Mesenchymal stem cell (in vitro differentiated cells and primary cell): ENCODE measurements at regions not wholly inside any gene's neighbourhood (a gene's known extent, or its start where the extent isn't known, plus 50 kb on each side); places are given as distances from the start of the nearest gene placed in this dataset.
A peak's percentile ranks its signal among the peaks of the same experiment; 100 is the strongest.

Experiments
- DNase-seq: peaks from one replicate; pipeline ENCODE4 v3.0.0-alpha.2; 2013
- H2AFZ ChIP-seq: one replicate; pipeline ENCODE4 v1.6.1; 2013; ENCODE audit warnings: low read depth, mild to moderate bottlenecking, control low read depth, inconsistent platforms, low read length, moderate library complexity
- H2AK5ac ChIP-seq: 2 replicates; pipeline ENCODE4 v1.6.1; 2013; ENCODE audit warnings: low read length, moderate library complexity, mild to moderate bottlenecking, inconsistent platforms; ENCODE audit not compliant: severe bottlenecking
- H2BK120ac ChIP-seq: one replicate; pipeline ENCODE4 v1.6.1; 2013; ENCODE audit warnings: low read depth, mild to moderate bottlenecking, inconsistent platforms, low read length, moderate library complexity
- H2BK12ac ChIP-seq, 2 experiments: one replicate each; pipeline ENCODE4 v1.6.1; 2013; ENCODE audit warnings: inconsistent platforms in 2 of 2, low read length in 2 of 2, mild to moderate bottlenecking in 2 of 2, moderate library complexity in 2 of 2, control low read depth in 1 of 2
- H2BK15ac ChIP-seq: one replicate; pipeline ENCODE4 v1.6.1; 2013; ENCODE audit warnings: mild to moderate bottlenecking, low read depth, inconsistent platforms; ENCODE audit not compliant: poor library complexity, severe bottlenecking
- H2BK5ac ChIP-seq: 2 replicates; pipeline ENCODE4 v1.6.1; 2013; ENCODE audit warnings: low read depth, mild to moderate bottlenecking, low read length, control low read depth, inconsistent platforms; ENCODE audit not compliant: poor library complexity, severe bottlenecking
- H3K14ac ChIP-seq, 2 experiments: one replicate each; pipeline ENCODE4 v1.6.1; 2013; ENCODE audit warnings: inconsistent platforms in 2 of 2, low read length in 2 of 2, control low read depth in 1 of 2, mild to moderate bottlenecking in 1 of 2, moderate library complexity in 1 of 2
- H3K18ac ChIP-seq, 2 experiments: one replicate each; pipeline ENCODE4 v1.6.1; 2013; ENCODE audit warnings: inconsistent platforms in 2 of 2, low read length in 2 of 2, control low read depth in 1 of 2, low read depth in 1 of 2, mild to moderate bottlenecking in 1 of 2
- H3K23ac ChIP-seq, 2 experiments: one replicate each; pipeline ENCODE4 v1.6.1; 2013; ENCODE audit warnings: inconsistent platforms in 2 of 2, low read length in 2 of 2, mild to moderate bottlenecking in 2 of 2, moderate library complexity in 2 of 2, control low read depth in 1 of 2
- H3K27ac ChIP-seq: 2 replicates; pipeline ENCODE4 v1.5.1; 2013; ENCODE audit warnings: mild to moderate bottlenecking, moderate library complexity, low read length, control low read depth, inconsistent platforms; ENCODE audit not compliant: poor library complexity, severe bottlenecking
- H3K27me3 ChIP-seq, 2 experiments: 2 replicates each; pipeline versions ENCODE4 v1.6.1 to v1.7.0; 2013; ENCODE audit warnings: low read length in 2 of 2, mild to moderate bottlenecking in 2 of 2, moderate library complexity in 2 of 2, control low read depth in 1 of 2, inconsistent platforms in 1 of 2; ENCODE audit not compliant: control insufficient read depth in 1 of 2, insufficient read depth in 1 of 2
- H3K36me3 ChIP-seq, 2 experiments: 2 replicates each; pipeline versions ENCODE4 v1.6.1 to v1.7.0; 2013; ENCODE audit warnings: low read length in 2 of 2, control low read depth in 1 of 2, inconsistent platforms in 1 of 2, low read depth in 1 of 2, mild to moderate bottlenecking in 1 of 2; ENCODE audit not compliant: insufficient read depth in 2 of 2, control insufficient read depth in 1 of 2
- H3K4ac ChIP-seq, 2 experiments: one replicate each; pipeline ENCODE4 v1.6.1; 2013; ENCODE audit warnings: inconsistent platforms in 2 of 2, low read length in 2 of 2, mild to moderate bottlenecking in 2 of 2, moderate library complexity in 2 of 2, control low read depth in 1 of 2, low read depth in 1 of 2
- H3K4me1 ChIP-seq: 2 replicates; pipeline ENCODE4 v1.6.1; 2013; ENCODE audit warnings: low read depth, low read length, control low read depth; ENCODE audit not compliant: control insufficient read depth, insufficient read depth
- H3K4me2 ChIP-seq: 2 replicates; pipeline ENCODE4 v1.6.1; 2013; ENCODE audit warnings: low read length, mild to moderate bottlenecking, inconsistent platforms; ENCODE audit not compliant: poor library complexity, severe bottlenecking
- H3K4me3 ChIP-seq, 2 experiments: 2 replicates each; pipeline versions ENCODE4 v1.5.1 to v1.7.0; 2013; ENCODE audit warnings: low read length in 2 of 2, mild to moderate bottlenecking in 2 of 2, control low read depth in 1 of 2, low read depth in 1 of 2; ENCODE audit not compliant: insufficient read depth in 1 of 2
- H3K79me1 ChIP-seq: replicated peaks from 2 replicates; pipeline ENCODE4 v1.6.1; 2013; ENCODE audit warnings: mild to moderate bottlenecking, control low read depth, low read length, inconsistent platforms; ENCODE audit not compliant: poor library complexity, severe bottlenecking
- H3K9ac ChIP-seq: 2 replicates; pipeline ENCODE4 v1.7.0; 2013; ENCODE audit warnings: mild to moderate bottlenecking, low read length, moderate library complexity
- H3K9me3 ChIP-seq: 2 replicates; pipeline ENCODE4 v1.7.0; 2013; ENCODE audit warnings: mild to moderate bottlenecking, low read length; ENCODE audit not compliant: control insufficient read depth
- H4K8ac ChIP-seq: one replicate; pipeline ENCODE4 v1.6.1; 2013; ENCODE audit warnings: inconsistent platforms, mild to moderate bottlenecking, low read length, moderate library complexity
- H4K91ac ChIP-seq: one replicate; pipeline ENCODE4 v1.6.1; 2013; ENCODE audit warnings: mild to moderate bottlenecking, low read length, inconsistent platforms
- WGBS: methylation state at CpG from one replicate; pipeline ENCODE4 v1.1.7; 2013; ENCODE audit warnings: mixed read lengths; 5-methylcytosine and 5-hydroxymethylcytosine counted together

- no peak overlapping the region for H2BK12ac ChIP-seq
- H3K27ac ChIP-seq: no peak overlapping the region
- no peaks in the 10 kb centered on the region for H3K4me1 ChIP-seq
- H3K14ac ChIP-seq: no peak overlapping the region
- no peak overlapping the region for H3K23ac ChIP-seq
- H3K79me1 ChIP-seq: no peaks in the 10 kb centered on the region
- no peaks in the 10 kb centered on the region for H3K9me3 ChIP-seq
- no peaks in the 10 kb centered on the region for H3K36me3 ChIP-seq
- H3K4me2 ChIP-seq: no peak overlapping the region
- H2BK5ac ChIP-seq: no peak overlapping the region
- peak overlapping the region in 1 of 2 experiments; percentile 38 for H3K4me3 ChIP-seq
- no peak overlapping the region for H4K91ac ChIP-seq
- H4K8ac ChIP-seq: no peak overlapping the region
- H2BK15ac ChIP-seq: no peak overlapping the region
- H3K27me3 ChIP-seq: no peaks in the 10 kb centered on the region
- peak overlapping the region in 1 of 2 experiments; percentile 51 for H3K4ac ChIP-seq
- no peak overlapping the region for H2AFZ ChIP-seq
- DNase-seq: peak; percentile 87
- peak overlapping the region; percentile 21 to 37 for H3K18ac ChIP-seq
- H2AK5ac ChIP-seq: peak overlapping the region; percentile 37
- WGBS: 32% methylated on average over 8 of the region's 8 CpGs
- peak overlapping the region; percentile 37 for H3K9ac ChIP-seq
- H2BK120ac ChIP-seq: no peak overlapping the region
Measured at GRCh38 chr5:86979811-86980411, 287.8 kb upstream of the RASA1 start.

- no peaks in the 10 kb centered on the region for H3K79me1 ChIP-seq
- H3K36me3 ChIP-seq: no peaks in the 10 kb centered on the region
- no peak overlapping the region for H2AK5ac ChIP-seq
- no peaks in the 10 kb centered on the region for H3K27me3 ChIP-seq
- no peak for DNase-seq
- no peak overlapping the region for H2BK12ac ChIP-seq
- H3K4ac ChIP-seq: no peak overlapping the region
- no peak overlapping the region for H4K8ac ChIP-seq
- no peak overlapping the region for H4K91ac ChIP-seq
- H3K18ac ChIP-seq: no peak overlapping the region
- H3K4me2 ChIP-seq: no peak overlapping the region
- H3K4me3 ChIP-seq: no peak overlapping the region
- H3K27ac ChIP-seq: no peak overlapping the region
- H3K9me3 ChIP-seq: no peaks in the 10 kb centered on the region
- H2AFZ ChIP-seq: no peak overlapping the region
- H3K9ac ChIP-seq: no peak overlapping the region
- no peak overlapping the region for H3K14ac ChIP-seq
- no peaks in the 10 kb centered on the region for H3K4me1 ChIP-seq
- H2BK15ac ChIP-seq: no peak overlapping the region
- H2BK120ac ChIP-seq: no peak overlapping the region
- no peak overlapping the region for H3K23ac ChIP-seq
- H2BK5ac ChIP-seq: no peak overlapping the region
Measured at GRCh38 chr5:86981898-86982297, 285.8 kb upstream of the RASA1 start.

- DNase-seq: no peak
- H2BK120ac ChIP-seq: no peak overlapping the region
- H3K4me1 ChIP-seq: no peaks in the 10 kb centered on the region
- H3K23ac ChIP-seq: no peak overlapping the region
- H2BK12ac ChIP-seq: no peak overlapping the region
- no peak overlapping the region for H3K9ac ChIP-seq
- no peak overlapping the region for H3K4me2 ChIP-seq
- no peak overlapping the region for H3K18ac ChIP-seq
- no peaks in the 10 kb centered on the region for H3K36me3 ChIP-seq
- H2BK15ac ChIP-seq: no peak overlapping the region
- H3K4ac ChIP-seq: no peak overlapping the region
- H2BK5ac ChIP-seq: no peak overlapping the region
- no CpG with 5 or more reads among the region's 1 CpG for WGBS
- no peaks in the 10 kb centered on the region for H3K27me3 ChIP-seq
- no peak overlapping the region for H3K4me3 ChIP-seq
- H3K14ac ChIP-seq: no peak overlapping the region
- H4K8ac ChIP-seq: no peak overlapping the region
- no peak overlapping the region for H2AFZ ChIP-seq
- no peaks in the 10 kb centered on the region for H3K9me3 ChIP-seq
- no peaks in the 10 kb centered on the region for H3K79me1 ChIP-seq
- H2AK5ac ChIP-seq: no peak overlapping the region
- no peak overlapping the region for H4K91ac ChIP-seq
- no peak overlapping the region for H3K27ac ChIP-seq
Measured at GRCh38 chr5:86983208-86983607, 284.5 kb upstream of the RASA1 start.

- Histone ChIP-seq H4K8ac (no peak overlapping the region), H2AFZ (no peak overlapping the region), H2AK5ac (no peak overlapping the region), H3K23ac (no peak overlapping the region), H3K14ac (no peak overlapping the region), H3K4me2 (no peak overlapping the region), H2BK15ac (no peak overlapping the region), H3K4me1 (no peaks in the 10 kb centered on the region), H3K18ac (no peak overlapping the region), H3K4me3 (no peak overlapping the region), H2BK120ac (no peak overlapping the region), H2BK12ac (no peak overlapping the region), H3K9me3 (no peaks in the 10 kb centered on the region), H3K4ac (no peak overlapping the region), H3K27ac (no peak overlapping the region), H2BK5ac (no peak overlapping the region), H3K9ac (no peak overlapping the region), H4K91ac (no peak overlapping the region), H3K79me1 (no peaks in the 10 kb centered on the region), H3K36me3 (no peaks in the 10 kb centered on the region), H3K27me3 (no peaks in the 10 kb centered on the region)
- no peak for DNase-seq
- 86% methylated on average over 3 of the region's 3 CpGs for WGBS
Measured at GRCh38 chr5:86986837-86987236, 280.8 kb upstream of the RASA1 start.
